Aorta (tissue), 5 donors: ENCODE measurements at regions not wholly inside any gene's neighbourhood (a gene's known extent, or its start where the extent isn't known, plus 50 kb on each side); places are given as distances from the start of the nearest gene placed in this dataset.
"Not testable (repeated sequence)": the region's sequence is repeated elsewhere in the genome, so short reads cannot be mapped to it uniquely, and the experiment has no call there.

ENCODE experiments used
- ATAC-seq: fragments of 200-7000 bp; cut with Tn5 transposase; one replicate; pipeline ENCODE4 v1.9.1; 2022; ENCODE audit warnings: moderate library complexity; ENCODE audit not compliant: low FRiP score
- DNase-seq, 2 donors: peaks; one replicate each; pipeline ENCODE4 v3.0.0-alpha.2; 2020
- H3K27ac ChIP-seq, 2 donors: one replicate each; pipeline ENCODE4 v1.5.1; 2013; ENCODE audit warnings: low read length in 2 of 2, mild to moderate bottlenecking in 2 of 2, moderate library complexity in 2 of 2, control low read depth in 1 of 2, inconsistent platforms in 1 of 2, low read depth in 1 of 2
- H3K27me3 ChIP-seq, 2 donors: one replicate each; pipeline ENCODE4 v1.6.1; 2013; ENCODE audit warnings: control low read depth in 1 of 2, low read length in 1 of 2, mild to moderate bottlenecking in 1 of 2, moderate library complexity in 1 of 2; ENCODE audit not compliant: insufficient read depth in 2 of 2, control insufficient read depth in 1 of 2
- H3K36me3 ChIP-seq, 2 donors: one replicate each; pipeline ENCODE4 v1.6.1; 2013; ENCODE audit warnings: control low read depth in 1 of 2, low read length in 1 of 2, mild to moderate bottlenecking in 1 of 2; ENCODE audit not compliant: insufficient read depth in 2 of 2, control insufficient read depth in 1 of 2
- H3K4me1 ChIP-seq, 2 donors: one replicate each; pipeline ENCODE4 v1.6.1; 2013; ENCODE audit warnings: low read length in 2 of 2, control low read depth in 1 of 2, mild to moderate bottlenecking in 1 of 2, moderate library complexity in 1 of 2; ENCODE audit not compliant: insufficient read depth in 2 of 2, control insufficient read depth in 1 of 2
- H3K4me3 ChIP-seq, 2 donors: one replicate each; pipeline ENCODE4 v1.5.1; 2013; ENCODE audit warnings: low read length in 2 of 2, control low read depth in 1 of 2, mild to moderate bottlenecking in 1 of 2
- H3K9me3 ChIP-seq: one replicate; pipeline ENCODE4 v1.6.1; 2013; ENCODE audit warnings: mild to moderate bottlenecking, low read length; ENCODE audit not compliant: control insufficient read depth
- WGBS, 2 donors: extraction: QIAGEN DNeasy Blood & Tissue Kit; methylation state at CpG; one replicate each; pipeline ENCODE4 v1.1.7; 2013; 5-methylcytosine and 5-hydroxymethylcytosine counted together
- intact Hi-C, 2 donors: fragments of 100-400 bp; cut with DNase I; formaldehyde crosslinking; loops; one replicate each; pipeline versions ENCODE4 v1.14.2 to v1.15.0; 2022
- donor health status: healthy with polysubstance abuse.
- donor health status: Bipolar disorder and iron deficiency.
- donor health status: DM: no; HTN: no; CAD: no.
- donor health status: DM: no; HTN: no; CAD: no.
- donor health status: DM: yes; HTN: yes; CAD: no.

GRCh38 chrX:10983526-10983925 lies 127.6 kb upstream of the HCCS start:
- intact Hi-C loops = no loop called here
- DNase-seq (no peak), ATAC-seq (no peak)
- no peak overlapping the region for H3K27ac ChIP-seq
- H3K4me1 ChIP-seq = no peaks in the 10 kb centered on the region
- no peaks in the 10 kb centered on the region for H3K9me3 ChIP-seq
- H3K4me3 ChIP-seq = no peak overlapping the region
- no peaks in the 10 kb centered on the region for H3K27me3 ChIP-seq
- no peaks in the 10 kb centered on the region for H3K36me3 ChIP-seq
- 84 to 94% methylated on average over 4 of the region's 4 CpGs for WGBS, 2 donors

- H3K9me3 ChIP-seq = no peaks in the 10 kb centered on the region
- no peaks in the 10 kb centered on the region for H3K4me1 ChIP-seq
- ATAC-seq (no peak), DNase-seq (no peak)
- intact Hi-C loops = no loop called here
- H3K27me3 ChIP-seq = no peaks in the 10 kb centered on the region
- no peak overlapping the region for H3K4me3 ChIP-seq
- WGBS, 2 donors = 66 to 99% methylated on average over 1 of the region's 1 CpG
- H3K36me3 ChIP-seq = no peaks in the 10 kb centered on the region
- no peak overlapping the region for H3K27ac ChIP-seq
These were observed 126.9 kb upstream of the HCCS start for GRCh38 chrX:10984213-10984612.

GRCh38 chrX:10986616-10987015 lies 124.5 kb upstream of the HCCS start:
- Histone ChIP-seq H3K4me3 (no peak overlapping the region), H3K4me1 (no peaks in the 10 kb centered on the region), H3K36me3 (no peaks in the 10 kb centered on the region), H3K9me3 (no peaks in the 10 kb centered on the region), H3K27me3 (no peaks in the 10 kb centered on the region), H3K27ac (no peak overlapping the region)
- intact Hi-C loops = no loop called here
- 5 to 11% methylated on average over 2 of the region's 2 CpGs for WGBS, 2 donors
- DNase-seq (no peak), ATAC-seq (no peak)

- no peak overlapping the region for H3K27ac ChIP-seq
- ATAC-seq (no peak), DNase-seq (no peak)
- H3K4me1 ChIP-seq = no peaks in the 10 kb centered on the region
- no peaks in the 10 kb centered on the region for H3K36me3 ChIP-seq
- intact Hi-C loops = no loop called here
- no peaks in the 10 kb centered on the region for H3K9me3 ChIP-seq
- H3K4me3 ChIP-seq = no peak overlapping the region
- WGBS, 2 donors = 79 to 97% methylated on average over 4 of the region's 4 CpGs
- H3K27me3 ChIP-seq = no peaks in the 10 kb centered on the region
These were observed 122.5 kb upstream of the HCCS start for GRCh38 chrX:10988653-10989052.

GRCh38 chrX:10989386-10989785 lies 121.7 kb upstream of the HCCS start:
- no peak for ATAC-seq
- 76 to 95% methylated on average over 3 of the region's 3 CpGs for WGBS, 2 donors
- Histone ChIP-seq H3K9me3 (no peaks in the 10 kb centered on the region), H3K27ac (no peak overlapping the region), H3K4me3 (no peak overlapping the region), H3K27me3 (no peaks in the 10 kb centered on the region), H3K4me1 (no peaks in the 10 kb centered on the region), H3K36me3 (no peaks in the 10 kb centered on the region)
- DNase-seq = no peak
- intact Hi-C loops = no loop called here

- Histone ChIP-seq H3K4me3 (no peak overlapping the region), H3K27me3 (no peaks in the 10 kb centered on the region), H3K4me1 (no peaks in the 10 kb centered on the region), H3K27ac (no peak overlapping the region), H3K9me3 (no peaks in the 10 kb centered on the region), H3K36me3 (no peaks in the 10 kb centered on the region)
- intact Hi-C loops = no loop called here
- WGBS, 2 donors = 21 to 24% methylated on average over 3 of the region's 3 CpGs
- ATAC-seq (no peak), DNase-seq (no peak)
These were observed 120.7 kb upstream of the HCCS start for GRCh38 chrX:10990418-10990817.

GRCh38 chrX:10990976-10991375 lies 120.2 kb upstream of the HCCS start:
- no peaks in the 10 kb centered on the region for H3K9me3 ChIP-seq
- WGBS, 2 donors = 65 to 82% methylated on average over 4 of the region's 4 CpGs
- H3K4me3 ChIP-seq = no peak overlapping the region
- no peak overlapping the region for H3K27ac ChIP-seq
- intact Hi-C loops = no loop called here
- DNase-seq (no peak), ATAC-seq (no peak)
- no peaks in the 10 kb centered on the region for H3K36me3 ChIP-seq
- H3K4me1 ChIP-seq = no peaks in the 10 kb centered on the region
- no peaks in the 10 kb centered on the region for H3K27me3 ChIP-seq

- ATAC-seq = no peak
- intact Hi-C loops = no loop called here
- Histone ChIP-seq H3K27me3 (no peaks in the 10 kb centered on the region), H3K9me3 (no peaks in the 10 kb centered on the region), H3K36me3 (no peaks in the 10 kb centered on the region), H3K4me1 (no peaks in the 10 kb centered on the region), H3K27ac (no peak overlapping the region), H3K4me3 (no peak overlapping the region)
- no peak for DNase-seq
- WGBS, 2 donors = 64 to 89% methylated on average over 1 of the region's 1 CpG
These were observed 119.0 kb upstream of the HCCS start for GRCh38 chrX:10992110-10992509.

- H3K9me3 ChIP-seq, H3K27me3 ChIP-seq, intact Hi-C loops, H3K27ac ChIP-seq, H3K4me1 ChIP-seq, ATAC-seq, DNase-seq, H3K36me3 ChIP-seq, H3K4me3 ChIP-seq: not testable (repeated sequence)
- 76 to 95% methylated on average over 5 to 8 of the region's 9 CpGs for WGBS, 2 donors
These were observed 104.1 kb upstream of the HCCS start for GRCh38 chrX:11007076-11007475.
